NCI-H1930 (cell line): ENCODE measurements at regions not wholly inside any gene's neighbourhood (a gene's known extent, or its start where the extent isn't known, plus 50 kb on each side); places are given as distances from the start of the nearest gene placed in this dataset.

Experiments used
- DNase-seq, 2 experiments: peaks; one replicate each; lab custom pipeline; 2025; lab: John Stamatoyannopoulos, UW

- no peak for DNase-seq
These were observed 847.3 kb upstream of the SOX11 start for GRCh38 chr2:4844881-4845280.

- DNase-seq: no peak
These were observed 830.2 kb upstream of the SOX11 start for GRCh38 chr2:4862031-4862430.

GRCh38 chr2:4866198-4866597 is 826.0 kb upstream of the SOX11 start:
- no peak for DNase-seq

GRCh38 chr2:4868466-4868865 is 823.7 kb upstream of the SOX11 start:
- DNase-seq: no peak

GRCh38 chr2:4869154-4869553 is 823.0 kb upstream of the SOX11 start:
- DNase-seq: no peak

- no peak for DNase-seq
These were observed 818.8 kb upstream of the SOX11 start for GRCh38 chr2:4873364-4873763.

- DNase-seq: no peak
These were observed 818.1 kb upstream of the SOX11 start for GRCh38 chr2:4873876-4874593.

- DNase-seq: peak in 1 of 2 experiments; percentile 20
These were observed 809.8 kb upstream of the SOX11 start for GRCh38 chr2:4882421-4882820.

GRCh38 chr2:4882941-4883340 is 809.2 kb upstream of the SOX11 start:
- no peak for DNase-seq

- DNase-seq: no peak
These were observed 808.8 kb upstream of the SOX11 start for GRCh38 chr2:4883375-4883774.

GRCh38 chr2:4884117-4884571 is 808.0 kb upstream of the SOX11 start:
- DNase-seq: no peak

GRCh38 chr2:4891394-4891793 is 800.8 kb upstream of the SOX11 start:
- no peak for DNase-seq

GRCh38 chr2:4895371-4895770 is 796.8 kb upstream of the SOX11 start:
- DNase-seq: no peak

- no peak for DNase-seq
These were observed 793.5 kb upstream of the SOX11 start for GRCh38 chr2:4898706-4899105.

- DNase-seq: no peak
These were observed 791.9 kb upstream of the SOX11 start for GRCh38 chr2:4900242-4900641.

- DNase-seq: no peak
These were observed 791.1 kb upstream of the SOX11 start for GRCh38 chr2:4900861-4901770.

- DNase-seq: no peak
These were observed 788.4 kb upstream of the SOX11 start for GRCh38 chr2:4903656-4904348.

GRCh38 chr2:4908461-4908860 is 783.7 kb upstream of the SOX11 start:
- no peak for DNase-seq

GRCh38 chr2:4909346-4910009 is 782.7 kb upstream of the SOX11 start:
- no peak for DNase-seq

- DNase-seq: no peak
These were observed 778.1 kb upstream of the SOX11 start for GRCh38 chr2:4914036-4914435.

GRCh38 chr2:4914551-4914950 is 777.6 kb upstream of the SOX11 start:
- DNase-seq: no peak

- DNase-seq: no peak
These were observed 776.8 kb upstream of the SOX11 start for GRCh38 chr2:4915357-4915756.
